ENCODE measurements at regions not wholly inside any gene's neighbourhood (a gene's known extent, or its start where the extent isn't known, plus 50 kb on each side); places are given as distances from the start of the nearest gene placed in this dataset.
"Not testable (repeated sequence)": the region's sequence is repeated elsewhere in the genome, so short reads cannot be mapped to it uniquely, and the experiment has no call there.

GRCh38 chr11:116360221-116360941, 412.4 kb downstream of the BUD13 start:
- DNase-seq, result no peak

DNA sequence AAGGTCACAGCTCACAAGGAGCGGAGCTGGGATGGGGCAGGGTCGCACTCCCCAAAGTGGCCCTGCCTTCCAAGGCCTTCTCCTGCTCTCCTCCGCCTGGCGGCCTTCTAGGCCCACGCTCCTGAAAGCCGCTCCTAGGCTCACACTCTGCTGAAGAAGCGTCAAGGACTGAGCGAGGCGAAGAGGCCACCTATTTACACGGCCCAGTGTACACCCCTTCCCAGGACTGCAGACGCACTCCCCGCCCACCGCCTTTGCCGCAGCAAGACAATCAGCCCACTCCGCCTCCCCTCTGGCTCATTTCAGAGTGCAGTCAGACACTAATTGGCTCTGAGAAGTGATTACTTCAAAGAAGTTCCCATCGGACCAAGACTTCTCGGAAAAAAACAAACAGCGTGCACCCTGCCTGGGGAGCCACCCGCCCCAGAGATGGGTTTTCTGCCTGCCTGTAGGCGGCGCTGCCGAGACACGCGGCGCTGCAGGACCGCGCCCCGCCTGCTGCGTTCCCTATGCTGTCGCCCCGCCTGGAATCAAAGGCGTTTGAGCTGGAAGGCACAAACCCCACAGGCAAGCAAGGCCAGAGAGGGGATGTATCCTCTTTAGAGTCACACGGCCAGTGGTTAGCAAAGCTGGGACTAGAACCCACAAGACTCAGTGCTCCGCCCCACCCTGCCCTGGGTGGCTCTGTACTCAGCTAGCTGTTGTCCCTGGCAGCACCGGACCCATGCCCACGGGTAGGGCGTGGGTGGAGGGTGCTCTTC, 414.8 kb downstream of the BUD13 start:
- DNase-seq, result no peak

GRCh38 chr11:116356451-116356850, 416.3 kb downstream of the BUD13 start:
- no peak for DNase-seq

DNA sequence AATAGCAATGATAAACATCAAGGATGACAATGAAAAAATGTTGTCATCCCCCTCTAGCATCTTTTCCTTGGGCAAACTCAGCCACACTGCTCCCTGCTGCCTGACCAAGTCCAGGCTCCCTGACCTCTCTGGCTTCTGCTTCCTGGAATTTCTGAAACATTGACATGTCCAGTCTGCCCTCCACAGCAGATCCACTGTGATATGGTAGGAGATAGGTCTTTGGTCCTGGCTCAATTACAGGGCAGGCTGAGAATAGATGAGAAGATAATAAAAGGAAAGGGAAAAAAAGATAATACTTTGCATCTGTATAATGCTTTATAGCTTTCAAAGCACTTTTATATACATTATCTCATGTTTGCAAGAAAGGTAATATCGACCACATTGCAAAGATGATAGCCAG, 417.7 kb downstream of the BUD13 start:
- no peak for DNase-seq

DNA sequence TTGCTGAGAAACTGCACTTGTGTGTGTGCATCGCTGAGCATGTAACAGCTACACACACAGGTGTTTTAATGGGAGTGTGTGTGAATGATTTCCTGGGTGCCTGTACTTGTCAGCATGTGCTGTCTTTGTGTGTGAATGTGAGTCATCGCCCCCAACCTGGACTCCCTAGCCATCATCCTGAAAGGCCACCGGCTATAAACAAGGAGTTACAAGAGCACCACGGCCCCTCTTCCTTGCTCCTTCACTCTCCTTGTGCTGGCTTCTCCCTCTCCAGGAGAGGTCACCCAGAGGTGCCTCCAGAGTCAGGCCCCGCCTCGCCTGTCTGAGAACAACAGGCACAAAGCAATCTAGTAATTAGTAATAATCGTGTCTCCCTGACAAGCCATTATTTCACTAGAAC, 419.2 kb downstream of the BUD13 start:
- DNase-seq, result no peak

DNA sequence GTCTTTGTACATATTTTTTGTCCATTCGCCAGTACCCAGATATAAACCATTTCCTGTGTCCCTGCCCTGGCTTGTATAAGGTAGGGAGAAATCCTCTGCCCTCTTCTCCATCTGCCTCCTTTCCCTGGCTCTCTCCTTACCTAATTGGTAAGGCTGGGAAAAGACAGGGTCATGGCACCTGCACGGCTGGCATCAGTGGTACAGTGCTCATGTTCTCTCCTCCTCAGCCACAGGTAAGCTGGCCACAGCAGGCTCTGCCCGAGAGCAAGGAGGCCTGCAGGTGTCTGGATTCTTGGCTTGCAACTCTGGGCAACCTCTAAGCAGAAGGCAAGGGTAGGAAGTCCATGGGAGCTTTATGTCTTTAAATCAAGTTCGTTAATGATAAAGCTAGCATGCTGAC, 419.9 kb downstream of the BUD13 start:
- no peak for DNase-seq

GRCh38 chr11:116348226-116348625, 424.6 kb downstream of the BUD13 start:
- DNase-seq, result no peak

- no peak for DNase-seq
These were observed 427.2 kb downstream of the BUD13 start for GRCh38 chr11:116345575-116345974.

- no peak for DNase-seq
These were observed 428.2 kb downstream of the BUD13 start for GRCh38 chr11:116344601-116345000.

DNA sequence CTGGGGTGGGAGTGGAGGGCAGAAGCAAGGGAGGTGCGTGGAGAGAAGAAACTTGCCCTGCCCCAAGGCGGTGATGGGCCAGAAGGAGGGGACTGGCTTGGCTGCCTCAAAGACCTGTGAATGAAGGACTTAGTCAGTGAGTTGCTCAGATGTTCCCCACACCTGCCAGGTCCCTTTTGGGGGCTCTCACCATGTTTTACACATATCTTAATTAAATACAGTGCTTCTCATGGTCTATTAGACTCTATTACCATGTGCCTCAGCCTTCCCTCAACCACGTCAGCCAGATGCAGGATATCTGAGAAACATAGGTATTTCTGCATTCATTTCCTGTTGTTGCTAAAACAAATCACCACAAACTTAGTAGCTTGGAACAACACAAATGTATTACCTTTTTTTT, 429.5 kb downstream of the BUD13 start:
- no peak for DNase-seq

DNA sequence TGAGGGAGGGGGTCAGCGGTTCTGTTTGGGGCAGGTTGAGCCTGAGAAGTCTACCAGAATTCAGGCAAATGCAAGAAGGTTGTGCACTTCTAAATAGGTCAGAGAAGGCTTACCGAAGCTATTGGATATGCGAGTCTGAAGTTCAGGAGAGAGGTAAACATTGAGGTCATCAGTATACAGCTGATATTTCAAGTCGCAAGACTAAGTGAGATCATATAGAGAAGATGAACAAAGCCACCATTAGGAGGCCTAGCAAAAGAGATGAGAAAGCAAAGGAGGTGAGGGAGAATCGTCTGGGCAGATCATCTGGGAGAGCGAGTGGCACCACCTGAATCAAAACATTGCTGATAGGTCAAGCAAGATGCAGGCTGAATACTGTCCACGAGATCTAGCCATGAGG, 430.6 kb downstream of the BUD13 start:
- DNase-seq, result no peak

- no peak for DNase-seq
These were observed 433.3 kb downstream of the BUD13 start for GRCh38 chr11:116339306-116340098.

- not testable (repeated sequence) for DNase-seq
These were observed 434.3 kb downstream of the BUD13 start for GRCh38 chr11:116338500-116338899.

GRCh38 chr11:116336540-116336939, 436.2 kb downstream of the BUD13 start:
- DNase-seq, result no peak

- no peak for DNase-seq
These were observed 436.9 kb downstream of the BUD13 start for GRCh38 chr11:116335891-116336290.

- no peak for DNase-seq
These were observed 437.7 kb downstream of the BUD13 start for GRCh38 chr11:116335078-116335477.

GRCh38 chr11:116334596-116334995, 438.2 kb downstream of the BUD13 start:
- no peak for DNase-seq

DNA sequence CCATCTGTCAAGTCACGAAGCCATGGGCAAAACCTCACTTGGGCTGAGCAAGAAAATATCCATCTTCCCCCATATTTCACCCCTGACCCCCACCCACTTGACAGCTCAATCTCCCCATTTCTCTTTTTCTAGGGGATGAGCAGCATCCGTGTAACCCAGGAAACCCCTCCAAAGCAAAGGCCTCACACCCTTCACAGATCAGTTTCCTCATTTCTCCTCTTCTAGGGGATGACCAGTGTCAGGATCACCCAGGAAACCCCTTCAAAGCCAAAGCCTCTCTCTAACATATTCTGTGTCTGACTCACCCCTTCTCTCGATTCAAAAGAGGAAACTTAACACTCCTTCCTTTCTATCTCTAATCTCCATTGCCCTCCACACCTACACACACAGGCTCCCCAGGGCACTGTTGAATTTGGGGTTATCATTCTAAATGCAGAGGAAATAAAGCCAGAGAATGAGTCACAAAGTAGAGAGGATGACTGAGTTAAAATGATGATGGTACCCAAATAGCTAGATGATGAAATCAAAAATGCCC, 439.7 kb downstream of the BUD13 start:
- no peak for DNase-seq

DNA sequence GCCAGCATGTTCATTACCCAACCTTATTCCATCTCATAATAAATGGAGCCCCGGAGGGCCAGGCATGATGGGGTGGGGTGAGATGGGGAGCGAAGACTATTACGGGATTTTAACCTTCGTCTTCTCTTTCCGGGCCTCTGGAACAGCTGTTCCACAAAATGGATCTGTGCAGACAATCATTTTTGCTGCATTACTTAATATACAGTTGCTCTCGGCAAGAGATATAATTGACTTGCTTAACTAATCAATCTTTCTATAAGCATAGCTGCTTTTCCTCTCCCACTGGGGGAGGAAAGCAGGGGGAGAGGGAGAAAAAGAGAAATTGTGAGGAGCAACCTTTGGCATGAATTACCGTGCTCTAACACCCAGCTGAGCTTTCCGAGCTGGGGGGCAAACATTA, 440.4 kb downstream of the BUD13 start:
- no peak for DNase-seq

DNA sequence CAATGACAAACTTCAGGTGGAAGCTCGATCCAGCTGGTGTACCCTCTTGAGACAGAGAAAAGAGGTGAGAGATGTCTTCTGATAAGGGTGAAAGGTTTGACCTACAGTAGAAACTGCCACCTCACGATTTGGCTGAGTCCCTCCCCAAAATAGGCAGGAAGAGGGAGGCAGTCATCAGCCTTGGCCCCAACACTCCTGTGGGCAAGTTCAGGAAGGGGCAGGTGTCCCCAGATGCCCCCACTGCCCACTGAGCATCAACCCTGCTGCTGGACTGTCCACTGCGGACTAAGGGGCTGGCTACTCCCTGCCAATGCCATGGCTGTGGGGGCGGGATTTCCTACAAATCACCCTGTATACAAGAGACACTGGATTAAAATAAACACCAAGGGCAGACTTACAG, 441.4 kb downstream of the BUD13 start:
- no peak for DNase-seq

GRCh38 chr11:116330439-116331185, 442.2 kb downstream of the BUD13 start:
- DNase-seq, result no peak

GRCh38 chr11:116329354-116330090, 443.3 kb downstream of the BUD13 start:
- no peak for DNase-seq

All from activated CD8-positive, alpha-beta memory T cell treated with anti-CD3 and anti-CD28 coated beads for 24 hours (primary cell).